ENCODE measurements at regions not wholly inside any gene's neighbourhood (a gene's known extent, or its start where the extent isn't known, plus 50 kb on each side); places are given as distances from the start of the nearest gene placed in this dataset.

DNA sequence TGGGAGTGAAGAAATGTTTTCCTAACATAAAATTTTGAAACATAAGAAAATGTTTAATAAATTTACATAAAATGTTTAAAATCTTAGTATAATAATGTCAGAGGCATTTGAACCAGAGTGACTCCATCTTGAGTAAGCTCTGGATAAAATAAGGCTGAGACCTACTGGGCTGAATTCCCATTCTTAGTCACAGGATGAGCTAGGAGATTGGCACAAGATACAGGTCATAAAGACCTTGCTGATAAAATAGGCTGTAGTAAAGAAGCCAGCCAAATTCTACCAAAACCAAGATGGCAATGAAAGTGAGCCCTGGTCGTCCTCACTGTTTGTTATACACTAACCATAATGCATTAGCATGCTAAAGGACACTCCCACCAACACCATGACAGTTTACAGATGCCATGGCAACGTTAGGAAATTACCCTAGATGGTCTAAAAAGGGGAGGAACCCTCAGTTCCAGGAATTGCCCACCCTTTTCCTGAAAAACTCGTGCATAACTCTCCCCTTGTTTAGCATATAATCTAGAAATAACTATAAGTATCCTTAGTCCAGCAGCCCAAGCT, 1184.0 kb downstream of the UQCRFS1 start:
- TF ChIP-seq, protein P1, sequence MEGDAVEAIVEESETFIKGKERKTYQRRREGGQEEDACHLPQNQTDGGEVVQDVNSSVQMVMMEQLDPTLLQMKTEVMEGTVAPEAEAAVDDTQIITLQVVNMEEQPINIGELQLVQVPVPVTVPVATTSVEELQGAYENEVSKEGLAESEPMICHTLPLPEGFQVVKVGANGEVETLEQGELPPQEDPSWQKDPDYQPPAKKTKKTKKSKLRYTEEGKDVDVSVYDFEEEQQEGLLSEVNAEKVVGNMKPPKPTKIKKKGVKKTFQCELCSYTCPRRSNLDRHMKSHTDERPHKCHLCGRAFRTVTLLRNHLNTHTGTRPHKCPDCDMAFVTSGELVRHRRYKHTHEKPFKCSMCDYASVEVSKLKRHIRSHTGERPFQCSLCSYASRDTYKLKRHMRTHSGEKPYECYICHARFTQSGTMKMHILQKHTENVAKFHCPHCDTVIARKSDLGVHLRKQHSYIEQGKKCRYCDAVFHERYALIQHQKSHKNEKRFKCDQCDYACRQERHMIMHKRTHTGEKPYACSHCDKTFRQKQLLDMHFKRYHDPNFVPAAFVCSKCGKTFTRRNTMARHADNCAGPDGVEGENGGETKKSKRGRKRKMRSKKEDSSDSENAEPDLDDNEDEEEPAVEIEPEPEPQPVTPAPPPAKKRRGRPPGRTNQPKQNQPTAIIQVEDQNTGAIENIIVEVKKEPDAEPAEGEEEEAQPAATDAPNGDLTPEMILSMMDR (IDR thresholded peaks at IDR 0.05 in 8 of 11, conservative IDR thresholded peaks at IDR 0.05 in 3 of 11), result no peak
- TF ChIP-seq POLR2A (IDR thresholded peaks at IDR 0.05) (no peak), POLR2AphosphoS5 (IDR thresholded peaks at IDR 0.05) (no peak)

All from spleen (tissue), 7 donors.